ENCODE measurements at regions not wholly inside any gene's neighbourhood (a gene's known extent, or its start where the extent isn't known, plus 50 kb on each side); places are given as distances from the start of the nearest gene placed in this dataset.

- TF ChIP-seq E2F5 (CRISPR knock-in tag; IDR thresholded peaks at IDR 0.05) = no peak
- no peak for TF ChIP-seq ATF1 (CRISPR knock-in tag; IDR thresholded peaks at IDR 0.05)
- TF ChIP-seq ATF1 (tag; IDR thresholded peaks at IDR 0.05) = no peak
- no peak for TF ChIP-seq KLF1 (tag; IDR thresholded peaks at IDR 0.05)
- TF ChIP-seq GTF2B (IDR thresholded peaks at IDR 0.05; ENCODE audit: extremely low read depth, insufficient read length) = no peak
- no peak for TF ChIP-seq ZC3H8 (IDR thresholded peaks at IDR 0.05)
- TF ChIP-seq ZNF41 (CRISPR knock-in tag; conservative IDR thresholded peaks at IDR 0.05) = no peak
These were observed 106.5 kb upstream of the DAB1 start (continued) for GRCh38 chr1:57530206-57530910.

GRCh38 chr1:57522575-57522974, 98.7 kb upstream of the DAB1 start:
- BruUV-seq (replicated peaks) = no TSS peak
- ChIA-PET POLR2A (no interaction called here), CTCF (ENCODE audit: low intra/inter-chr PET ratio) (no interaction called here)
- Histone ChIP-seq H3K27ac (ENCODE audit: extremely low read depth, low read depth, low read length) (no peak overlapping the region), H3K9me3 (replicated peaks; ENCODE audit: control insufficient read depth, insufficient read depth, low read depth, low read length) (no peaks in the 10 kb centered on the region), H4K20me1 (replicated peaks; ENCODE audit: control insufficient read depth, insufficient read depth, low read length) (no peaks in the 10 kb centered on the region), H2AFZ (ENCODE audit: low read depth, low read length) (no peak overlapping the region), H3K4me2 (ENCODE audit: insufficient read depth, low read length) (no peak overlapping the region), H3K4me1 (replicated peaks in 1 of 2; ENCODE audit: control insufficient read depth in 2 of 2, insufficient read depth in 2 of 2, low read length in 2 of 2) (no peaks in the 10 kb centered on the region), H3K36me3 (ENCODE audit: control insufficient read depth, insufficient read depth, low read length) (no peaks in the 10 kb centered on the region), H3K4me3 (no peak overlapping the region), H3K79me2 (ENCODE audit: control insufficient read depth, insufficient read depth, low read length) (no peaks in the 10 kb centered on the region), H3K9ac (ENCODE audit: insufficient read depth in 1 of 2, low read depth in 2 of 2, low read length in 2 of 2) (no peak overlapping the region), H3K9me1 (ENCODE audit: control insufficient read depth, insufficient read depth, low read length) (no peaks in the 10 kb centered on the region), H3K27me3 (ENCODE audit: control insufficient read depth in 2 of 2, insufficient read depth in 2 of 2, low read length in 2 of 2) (no peaks in the 10 kb centered on the region)
- in situ Hi-C loops (cut with MboI) = no loop called here
- no peak for TF ChIP-seq TSC22D4 (tag; IDR thresholded peaks at IDR 0.05)
- no peak for TF ChIP-seq ZBTB5 (IDR thresholded peaks at IDR 0.05)
- no peak for TF ChIP-seq MCM2 (IDR thresholded peaks at IDR 0.05; ENCODE audit: low read depth)
- TF ChIP-seq ZNF165 (CRISPR knock-in tag; IDR thresholded peaks at IDR 0.05; ENCODE audit: borderline replicate concordance) = no peak
- TF ChIP-seq FOXA1 (IDR thresholded peaks at IDR 0.05; ENCODE audit: borderline replicate concordance) = no peak
- no peak for TF ChIP-seq ZKSCAN8 (CRISPR knock-in tag; IDR thresholded peaks at IDR 0.05)
- TF ChIP-seq ZNF511 (CRISPR knock-in tag; IDR thresholded peaks at IDR 0.05) = no peak
- TF ChIP-seq XRCC3 (IDR thresholded peaks at IDR 0.05) = no peak
- no peak for TF ChIP-seq ZZZ3 (IDR thresholded peaks at IDR 0.05)
- no peak for TF ChIP-seq ZSCAN29 (IDR thresholded peaks at IDR 0.05)
- DNase-seq (ENCODE audit: extremely low read depth in 1 of 4, low spot score in 3 of 4) (no peak), FAIRE-seq (no peak), ATAC-seq (no peak)
- intact Hi-C loops (cut with micrococcal nuclease) = no loop called here
- WGBS (ENCODE audit: insufficient coverage, low coverage, missing lambda C conversion rate) = 0% methylated on average over 3 of the region's 3 CpGs

Measured in K562 (cell line).